IgD-negative memory B cell (primary cell): ENCODE measurements at regions not wholly inside any gene's neighbourhood (a gene's known extent, or its start where the extent isn't known, plus 50 kb on each side); places are given as distances from the start of the nearest gene placed in this dataset.
A peak's percentile ranks its signal among the peaks of the same experiment; 100 is the strongest.

ENCODE experiments used
- H3K27ac Mint-ChIP-seq, 3 donors: one replicate each; pipeline ENCODE4 v1.8.0; 2020 to 2022; ENCODE audit warnings: mild to moderate bottlenecking in 3 of 3, mixed read lengths in 3 of 3, moderate library complexity in 1 of 3
- H3K27me3 Mint-ChIP-seq: one replicate; pipeline ENCODE4 v1.8.0; 2021; ENCODE audit warnings: mixed read lengths
- H3K36me3 Mint-ChIP-seq: one replicate; pipeline ENCODE4 v1.8.0; 2020; ENCODE audit warnings: mild to moderate bottlenecking, mixed read lengths
- H3K4me1 Mint-ChIP-seq, 3 donors: one replicate each; pipeline ENCODE4 v1.8.0; 2020 to 2022; ENCODE audit warnings: mixed read lengths in 3 of 3, mild to moderate bottlenecking in 1 of 3
- H3K4me3 Mint-ChIP-seq, 4 donors: one replicate each; pipeline ENCODE4 v1.8.0; 2020 to 2022; ENCODE audit warnings: mild to moderate bottlenecking in 4 of 4, mixed read lengths in 4 of 4, moderate library complexity in 3 of 4
- H3K9me3 Mint-ChIP-seq, 3 donors: one replicate each; pipeline ENCODE4 v1.8.0; 2020 to 2021; ENCODE audit warnings: mixed read lengths in 3 of 3, mild to moderate bottlenecking in 1 of 3

DNA sequence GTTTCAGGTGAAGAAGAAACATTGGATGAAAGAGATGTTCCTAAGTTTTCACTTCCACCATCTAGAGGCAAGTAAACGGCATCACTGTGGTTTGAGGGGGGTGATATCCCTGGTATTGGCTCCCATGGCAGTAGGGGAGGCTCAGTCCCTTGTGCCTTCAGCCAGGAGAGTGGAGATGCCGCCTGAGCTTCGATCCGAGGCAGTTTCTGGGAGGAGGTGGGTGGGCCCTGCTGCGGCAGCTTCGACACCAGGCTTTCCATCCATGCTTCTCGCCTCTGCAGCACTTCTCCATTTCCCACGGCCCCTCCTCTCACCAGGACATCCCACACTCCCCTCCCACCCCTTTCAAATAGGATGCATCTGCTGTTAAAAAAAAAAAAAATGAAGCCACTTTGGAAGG, 258.3 kb downstream of the GADD45G start:
- Mint-ChIP-seq H3K4me3 (no peak overlapping the region), H3K27me3 (peaks cover 9% of the 10 kb centered on the region), H3K9me3 (no peaks in the 10 kb centered on the region), H3K4me1 (no peaks in the 10 kb centered on the region), H3K27ac (no peak overlapping the region), H3K36me3 (no peaks in the 10 kb centered on the region)

GRCh38 chr9:89863837-89864236, 259.0 kb downstream of the GADD45G start:
- Mint-ChIP-seq H3K27me3 (peaks cover 6% of the 10 kb centered on the region), H3K4me1 (no peaks in the 10 kb centered on the region), H3K9me3 (no peaks in the 10 kb centered on the region), H3K36me3 (no peaks in the 10 kb centered on the region), H3K4me3 (no peak overlapping the region), H3K27ac (no peak overlapping the region)

DNA sequence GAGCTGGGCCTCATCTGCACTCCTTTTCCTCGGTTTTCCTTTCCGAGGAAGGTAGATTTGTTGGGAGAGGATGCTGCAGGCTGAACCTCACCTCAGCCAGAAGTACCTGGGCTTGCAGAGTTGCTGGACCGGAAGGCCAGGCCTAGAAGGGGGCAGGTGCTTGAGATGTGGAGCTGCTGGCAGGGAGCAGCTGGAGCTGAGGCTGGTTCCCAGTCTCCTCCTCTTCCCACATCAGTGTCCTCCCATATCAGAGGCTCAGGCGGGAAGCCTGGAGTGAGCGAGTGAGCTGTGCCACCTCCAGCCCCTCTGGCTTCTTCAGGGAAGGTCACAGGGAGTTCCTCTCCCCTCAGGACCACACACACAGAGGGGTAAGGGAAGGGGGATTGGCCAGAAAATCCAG, 259.4 kb downstream of the GADD45G start:
- Mint-ChIP-seq H3K27ac (no peak overlapping the region), H3K4me1 (peaks cover 0 to 1% (median 0%) of the 10 kb centered on the region in 3 donors), H3K27me3 (peaks cover 3% of the 10 kb centered on the region), H3K4me3 (no peak overlapping the region), H3K36me3 (no peaks in the 10 kb centered on the region), H3K9me3 (no peaks in the 10 kb centered on the region)

DNA sequence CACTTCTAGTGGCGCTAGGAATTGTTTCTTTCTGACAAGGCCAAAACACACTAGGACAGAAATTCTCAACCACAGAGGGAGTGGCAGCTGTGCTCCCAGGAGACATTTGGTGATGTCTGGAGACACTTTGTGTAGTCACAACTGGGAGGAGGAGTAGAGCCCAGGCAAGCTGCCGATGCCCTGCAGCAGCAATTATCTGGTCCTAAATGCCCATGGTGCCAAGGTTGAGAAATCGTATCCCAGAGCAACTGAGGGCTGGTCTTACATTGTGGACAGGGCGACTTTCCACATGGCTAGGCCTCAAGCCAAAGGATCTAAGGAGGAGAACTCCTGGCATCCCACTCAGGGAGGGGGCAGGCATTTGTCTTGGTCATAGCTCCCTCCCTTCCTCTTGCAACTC, 259.9 kb downstream of the GADD45G start:
- no peaks in the 10 kb centered on the region for H3K9me3 Mint-ChIP-seq
- H3K36me3 Mint-ChIP-seq = no peaks in the 10 kb centered on the region
- peaks cover 0 to 2% (median 0%) of the 10 kb centered on the region in 3 donors for H3K4me1 Mint-ChIP-seq

DNA sequence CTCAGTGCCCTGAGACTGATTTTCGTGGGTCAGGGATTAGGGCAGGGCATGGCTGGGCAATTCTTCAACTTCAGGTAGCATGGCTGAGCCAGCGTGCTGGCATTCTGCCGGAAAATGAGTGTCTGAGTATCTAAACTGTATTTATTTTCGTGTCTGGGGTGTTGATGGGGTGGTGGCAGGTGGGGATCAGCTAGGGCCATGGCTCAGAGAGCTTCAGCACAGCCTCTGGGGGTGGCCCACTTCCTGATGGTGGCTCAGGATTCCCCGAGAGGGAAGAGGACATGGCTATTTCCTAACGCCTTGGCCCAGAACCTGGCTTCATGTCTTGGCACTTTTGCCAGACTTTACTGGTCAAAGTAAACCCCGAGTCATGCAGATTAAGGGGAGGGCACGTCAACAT, 260.5 kb downstream of the GADD45G start:
- H3K27me3 Mint-ChIP-seq = peaks cover 3% of the 10 kb centered on the region
- H3K9me3 Mint-ChIP-seq = no peaks in the 10 kb centered on the region
- H3K4me1 Mint-ChIP-seq = peaks cover 0 to 6% (median 3%) of the 10 kb centered on the region in 3 donors
- no peak overlapping the region for H3K4me3 Mint-ChIP-seq
- no peaks in the 10 kb centered on the region for H3K36me3 Mint-ChIP-seq
- no peak overlapping the region for H3K27ac Mint-ChIP-seq

More for the DNA sequence above, 259.9 kb downstream of the GADD45G start:
- H3K27ac Mint-ChIP-seq = no peak overlapping the region
- no peak overlapping the region for H3K4me3 Mint-ChIP-seq
- peaks cover 3% of the 10 kb centered on the region for H3K27me3 Mint-ChIP-seq

DNA sequence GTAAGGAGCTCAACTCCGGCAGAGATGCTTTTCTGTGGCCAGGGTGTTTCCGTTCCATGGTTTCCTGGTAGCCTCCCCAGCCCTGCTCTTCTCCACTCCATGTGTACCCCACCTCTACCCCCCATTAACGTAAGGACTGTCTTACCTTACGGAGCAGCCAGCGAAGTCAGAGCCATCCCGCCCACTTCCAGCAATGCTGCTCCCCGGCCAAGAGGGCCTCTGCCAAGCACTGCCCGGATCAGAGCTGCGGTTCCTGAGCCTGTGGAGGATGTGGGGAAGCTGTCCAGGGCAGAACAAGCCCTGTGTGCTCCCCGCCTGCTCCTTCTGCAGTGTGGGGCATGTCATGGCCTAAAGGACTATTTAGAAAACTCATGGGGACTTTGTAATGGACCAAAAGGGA, 261.2 kb downstream of the GADD45G start:
- H3K4me3 Mint-ChIP-seq = no peak overlapping the region
- H3K9me3 Mint-ChIP-seq = no peaks in the 10 kb centered on the region
- H3K4me1 Mint-ChIP-seq = peaks cover 0 to 6% (median 3%) of the 10 kb centered on the region in 3 donors
- no peak overlapping the region for H3K27ac Mint-ChIP-seq
- peaks cover 2% of the 10 kb centered on the region for H3K27me3 Mint-ChIP-seq
- no peaks in the 10 kb centered on the region for H3K36me3 Mint-ChIP-seq

- H3K4me1 Mint-ChIP-seq = peaks cover 0 to 6% (median 3%) of the 10 kb centered on the region in 3 donors
- no peaks in the 10 kb centered on the region for H3K36me3 Mint-ChIP-seq
- H3K27ac Mint-ChIP-seq = no peak overlapping the region
- no peaks in the 10 kb centered on the region for H3K9me3 Mint-ChIP-seq
- H3K4me3 Mint-ChIP-seq = no peak overlapping the region
- H3K27me3 Mint-ChIP-seq = peaks cover 2% of the 10 kb centered on the region
Measured at GRCh38 chr9:89866701-89867100, 261.9 kb downstream of the GADD45G start.

DNA sequence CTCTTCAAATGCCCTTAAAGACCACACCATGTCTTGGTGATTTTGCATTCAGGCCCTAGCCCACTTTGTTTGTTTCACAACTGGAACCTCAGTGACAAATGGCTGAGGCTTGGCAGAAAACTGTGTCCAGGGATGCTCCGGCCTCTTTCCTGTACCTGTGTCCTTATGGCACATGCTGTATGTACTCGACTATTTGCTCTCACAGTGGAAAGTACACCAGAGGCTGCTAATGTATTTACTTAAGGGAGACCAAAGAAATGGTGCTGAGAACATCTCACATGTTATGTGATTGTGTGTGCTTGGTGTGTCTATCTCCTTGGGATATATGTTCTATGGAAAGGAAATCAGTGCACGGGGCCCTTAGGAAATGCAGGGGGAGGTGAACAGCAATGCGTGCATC, 263.3 kb downstream of the GADD45G start:
- no peak overlapping the region for H3K27ac Mint-ChIP-seq
- no peaks in the 10 kb centered on the region for H3K36me3 Mint-ChIP-seq
- H3K9me3 Mint-ChIP-seq = no peaks in the 10 kb centered on the region
- no peak overlapping the region for H3K4me3 Mint-ChIP-seq
- H3K27me3 Mint-ChIP-seq = no peaks in the 10 kb centered on the region
- peaks cover 0 to 6% (median 3%) of the 10 kb centered on the region in 3 donors for H3K4me1 Mint-ChIP-seq

DNA sequence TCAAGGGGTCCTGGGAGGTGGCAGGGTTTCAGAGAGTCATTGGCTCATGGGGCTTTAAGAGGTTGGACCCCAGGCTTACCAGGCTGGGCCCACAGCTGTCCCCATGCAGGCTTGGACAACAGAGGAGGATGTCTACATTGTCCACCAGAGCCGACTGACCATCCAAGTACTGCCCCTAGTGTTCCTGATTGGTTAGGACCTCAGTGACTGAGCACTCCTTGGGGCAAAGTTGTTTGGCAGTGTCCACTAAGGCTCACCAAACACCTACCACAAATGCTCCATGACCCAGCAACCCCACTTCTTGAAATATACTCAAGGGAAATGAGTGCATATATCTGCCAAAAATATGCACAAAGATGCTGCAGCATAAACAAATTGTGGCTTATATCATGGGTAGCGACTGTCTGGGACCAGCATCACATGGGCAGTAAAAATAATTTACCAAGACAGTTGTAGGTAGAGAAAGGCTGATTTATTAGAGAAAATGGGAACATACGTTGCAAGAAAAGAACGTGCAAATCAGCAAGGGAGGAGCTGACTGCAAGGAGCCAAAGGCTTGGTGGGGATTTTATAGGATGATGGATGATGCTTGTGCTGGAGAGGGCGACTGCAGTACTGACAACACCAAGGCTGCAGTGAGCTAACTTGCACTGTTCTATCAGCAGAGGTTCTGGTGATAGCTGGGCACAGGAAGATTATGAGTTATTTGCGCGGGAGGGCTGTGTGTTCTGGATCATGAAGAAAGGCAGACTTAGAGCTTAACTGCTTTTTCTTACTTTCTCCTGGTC, 265.2 kb downstream of the GADD45G start:
- Mint-ChIP-seq H3K36me3 (no peaks in the 10 kb centered on the region), H3K9me3 (no peaks in the 10 kb centered on the region), H3K4me1 (peaks cover 0 to 6% (median 3%) of the 10 kb centered on the region in 3 donors), H3K27me3 (no peaks in the 10 kb centered on the region), H3K27ac (peak overlapping the region in 1 of 3 donors; percentile 57), H3K4me3 (no peak overlapping the region)

- H3K4me3 Mint-ChIP-seq = no peak overlapping the region
- H3K36me3 Mint-ChIP-seq = no peaks in the 10 kb centered on the region
- H3K27ac Mint-ChIP-seq = no peak overlapping the region
- no peaks in the 10 kb centered on the region for H3K9me3 Mint-ChIP-seq
- H3K4me1 Mint-ChIP-seq = peaks cover 0 to 6% (median 3%) of the 10 kb centered on the region in 3 donors
- H3K27me3 Mint-ChIP-seq = no peaks in the 10 kb centered on the region
Measured at GRCh38 chr9:89871871-89872331, 267.1 kb downstream of the GADD45G start.

DNA sequence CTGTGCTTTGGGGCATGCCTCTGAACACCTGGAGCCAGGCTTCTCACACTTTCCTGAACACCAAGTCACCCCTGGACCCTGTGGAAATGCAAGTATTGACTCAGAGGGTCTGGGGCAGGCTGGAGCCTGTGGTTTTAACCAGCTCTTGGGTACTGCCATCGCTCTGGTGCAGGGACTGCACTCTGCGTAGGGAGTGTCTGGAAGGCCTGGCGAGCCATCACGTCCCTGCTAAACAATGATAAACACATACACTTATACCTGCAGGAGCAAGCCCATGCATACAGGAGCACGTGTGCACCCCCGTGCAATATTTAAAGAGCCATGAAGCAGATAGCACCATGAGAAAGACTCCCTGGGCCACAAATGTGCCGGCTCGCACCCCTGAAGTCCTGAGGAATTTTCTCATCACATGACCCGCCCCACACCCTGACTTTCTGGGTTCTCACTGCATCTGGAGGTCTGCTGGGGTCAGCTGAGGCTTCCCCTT, 267.7 kb downstream of the GADD45G start:
- Mint-ChIP-seq H3K4me3 (no peak overlapping the region), H3K4me1 (peaks cover 0 to 6% (median 3%) of the 10 kb centered on the region in 3 donors), H3K9me3 (no peaks in the 10 kb centered on the region), H3K27ac (no peak overlapping the region), H3K36me3 (no peaks in the 10 kb centered on the region), H3K27me3 (no peaks in the 10 kb centered on the region)

GRCh38 chr9:89872913-89873707, 268.3 kb downstream of the GADD45G start:
- Mint-ChIP-seq H3K4me3 (no peak overlapping the region), H3K27me3 (no peaks in the 10 kb centered on the region), H3K9me3 (no peaks in the 10 kb centered on the region), H3K27ac (no peak overlapping the region), H3K36me3 (no peaks in the 10 kb centered on the region), H3K4me1 (peaks cover 0 to 6% (median 3%) of the 10 kb centered on the region in 3 donors)

DNA sequence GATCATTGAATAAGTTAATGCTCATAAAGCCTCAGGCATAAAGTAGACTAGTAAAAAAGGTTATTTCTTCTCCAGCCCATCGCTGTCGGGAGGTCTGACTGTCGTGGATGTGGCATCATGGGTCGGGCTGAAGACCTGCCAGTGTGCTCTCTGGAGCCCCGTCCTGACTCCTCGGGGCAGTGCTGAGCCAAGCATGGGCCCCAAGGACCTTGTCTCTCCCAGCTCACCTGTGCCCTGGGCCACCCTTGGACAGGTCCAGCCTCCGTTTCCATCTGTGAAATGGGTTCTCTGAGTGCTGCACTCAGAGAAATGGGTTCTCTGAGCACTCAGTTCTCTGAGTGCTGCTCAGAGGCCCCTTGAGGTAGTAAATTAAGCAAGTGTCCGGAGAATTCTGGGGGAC, 269.0 kb downstream of the GADD45G start:
- Mint-ChIP-seq H3K36me3 (no peaks in the 10 kb centered on the region), H3K4me3 (no peak overlapping the region), H3K4me1 (peaks cover 0 to 6% (median 3%) of the 10 kb centered on the region in 3 donors), H3K27ac (no peak overlapping the region), H3K27me3 (no peaks in the 10 kb centered on the region), H3K9me3 (no peaks in the 10 kb centered on the region)

DNA sequence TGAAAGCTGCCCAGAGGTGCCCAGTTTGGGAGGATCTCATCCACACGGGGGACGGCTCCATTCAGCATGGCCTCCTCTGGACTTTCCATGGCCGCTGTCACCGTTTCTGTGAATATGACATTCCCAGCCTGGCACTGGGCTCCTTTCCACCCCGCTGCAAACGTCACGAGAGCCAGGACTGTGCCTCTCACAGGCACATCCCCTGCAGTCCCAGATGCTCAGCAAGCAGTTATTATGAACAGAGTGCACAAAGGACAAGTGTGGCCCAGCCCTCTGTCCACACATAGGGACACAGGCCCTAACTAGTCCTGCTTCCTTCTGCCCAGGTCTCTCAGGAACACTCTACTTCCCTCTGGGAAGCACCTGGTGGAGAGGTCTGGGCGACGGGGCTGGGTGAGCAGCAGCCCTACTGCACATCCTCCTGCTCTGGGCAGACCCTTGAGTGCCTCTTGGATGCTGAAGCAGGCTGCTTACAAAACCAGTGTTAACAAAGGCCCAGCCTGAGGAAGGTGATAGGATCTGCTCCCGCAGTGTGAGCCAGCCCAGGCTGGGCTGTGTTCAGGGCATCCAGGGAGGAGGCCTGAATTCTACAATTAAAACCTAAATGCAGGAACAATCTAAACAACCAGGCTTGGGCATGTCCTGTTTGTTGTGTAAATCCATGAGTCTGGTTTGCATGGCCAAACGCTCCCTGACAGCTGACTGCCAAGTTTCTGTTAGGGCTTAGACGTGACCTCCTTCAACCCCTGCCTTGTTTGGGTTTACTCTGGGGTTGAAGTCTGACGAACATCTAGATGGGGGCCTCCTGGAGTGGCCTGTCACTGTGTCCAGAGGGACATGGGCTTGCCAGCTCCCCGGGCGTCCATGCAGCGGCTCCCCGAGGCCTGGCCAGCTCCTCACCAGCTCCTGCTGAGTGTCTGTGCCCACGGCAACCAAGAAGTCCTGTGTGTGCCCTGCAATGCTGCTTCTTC, 269.8 kb downstream of the GADD45G start:
- H3K9me3 Mint-ChIP-seq = no peaks in the 10 kb centered on the region
- no peaks in the 10 kb centered on the region for H3K36me3 Mint-ChIP-seq

More for the DNA sequence above, 269.8 kb downstream of the GADD45G start:
- Mint-ChIP-seq H3K27me3 (no peaks in the 10 kb centered on the region), H3K4me3 (no peak overlapping the region), H3K4me1 (peaks cover 0 to 4% (median 3%) of the 10 kb centered on the region in 3 donors), H3K27ac (peak overlapping the region in 1 of 3 donors; percentile 65)
